ENCODE measurements at regions not wholly inside any gene's neighbourhood (a gene's known extent, or its start where the extent isn't known, plus 50 kb on each side); places are given as distances from the start of the nearest gene placed in this dataset.

DNA sequence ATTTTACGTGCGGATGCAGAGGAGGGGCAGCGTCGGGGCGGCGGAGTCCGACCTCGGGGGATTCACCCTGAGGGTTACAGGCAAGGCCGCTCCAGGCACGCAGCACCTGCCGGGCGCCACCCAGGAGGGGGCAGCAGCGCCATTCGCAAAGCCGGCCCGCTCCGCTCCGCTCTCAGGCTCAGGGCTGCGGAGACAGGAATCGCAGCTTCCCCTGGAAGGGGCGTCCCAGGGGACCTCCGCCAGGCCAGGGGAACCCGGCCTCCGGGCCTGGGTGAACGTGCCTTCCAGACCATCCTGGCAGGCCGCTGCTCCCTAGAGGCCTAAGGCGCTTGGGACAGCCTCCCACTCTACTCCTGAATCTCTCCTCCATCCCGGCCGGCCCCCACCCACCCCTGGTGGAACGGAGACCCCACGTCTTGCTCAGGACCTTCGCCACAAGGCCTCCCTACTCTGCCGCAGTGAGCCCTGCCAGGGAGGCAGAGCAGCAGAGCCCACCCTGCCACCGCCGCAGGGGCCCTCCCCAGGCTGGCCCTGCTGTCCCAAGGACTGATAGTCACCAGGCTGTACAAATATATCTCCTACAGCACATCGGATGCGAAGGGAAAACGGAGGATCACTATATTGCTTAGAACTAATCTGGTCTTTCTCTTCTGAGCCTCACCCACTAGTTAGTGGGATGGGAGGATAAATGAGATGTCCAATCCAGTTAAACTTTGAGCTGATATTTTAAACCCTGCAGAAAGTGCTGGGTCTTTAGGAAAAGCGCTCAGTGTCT is 115.0 kb downstream of the SMIM20 start:
- Histone ChIP-seq H3K9ac (ENCODE audit: low read depth, low read length) (no peak overlapping the region), H3K4me2 (ENCODE audit: insufficient read depth, low read length) (no peak overlapping the region), H3K79me2 (ENCODE audit: insufficient read depth, low read length) (no peaks in the 10 kb centered on the region), H4K20me1 (ENCODE audit: insufficient read depth, low read length) (no peaks in the 10 kb centered on the region), H3K27ac (ENCODE audit: low read length) (no peak overlapping the region), H3K27me3 (ENCODE audit: insufficient read depth, low read length, poor library complexity) (no peaks in the 10 kb centered on the region), H2AFZ (ENCODE audit: low read depth, low read length) (no peak overlapping the region), H3K9me3 (ENCODE audit: insufficient read depth, low read length, severe bottlenecking) (no peaks in the 10 kb centered on the region), H3K36me3 (ENCODE audit: insufficient read depth, low read length) (no peaks in the 10 kb centered on the region), H3K4me3 (ENCODE audit: low read depth in 1 of 2, low read length in 2 of 2) (no peak overlapping the region), H3K4me1 (ENCODE audit: insufficient read depth, low read length) (no peaks in the 10 kb centered on the region)
- ATAC-seq (ENCODE audit: insufficient read depth, low read depth) (no peak), DNase-seq (no peak)
- TF ChIP-seq CTCF (IDR thresholded peaks at IDR 0.05; ENCODE audit: borderline replicate concordance, extremely low read depth, low read length, poor library complexity, severe bottlenecking): peak; percentile 35
- TF ChIP-seq EZH2 (IDR thresholded peaks at IDR 0.05; ENCODE audit: borderline replicate concordance, low read depth, low read length, severe bottlenecking): no peak

- H3K4me3 ChIP-seq (ENCODE audit: low read depth in 1 of 2, low read length in 2 of 2): no peak overlapping the region
- no peak overlapping the region for H3K9ac ChIP-seq (ENCODE audit: low read depth, low read length)
These were observed 115.6 kb downstream of the SMIM20 start for GRCh38 chr4:26029568-26030131.

DNA sequence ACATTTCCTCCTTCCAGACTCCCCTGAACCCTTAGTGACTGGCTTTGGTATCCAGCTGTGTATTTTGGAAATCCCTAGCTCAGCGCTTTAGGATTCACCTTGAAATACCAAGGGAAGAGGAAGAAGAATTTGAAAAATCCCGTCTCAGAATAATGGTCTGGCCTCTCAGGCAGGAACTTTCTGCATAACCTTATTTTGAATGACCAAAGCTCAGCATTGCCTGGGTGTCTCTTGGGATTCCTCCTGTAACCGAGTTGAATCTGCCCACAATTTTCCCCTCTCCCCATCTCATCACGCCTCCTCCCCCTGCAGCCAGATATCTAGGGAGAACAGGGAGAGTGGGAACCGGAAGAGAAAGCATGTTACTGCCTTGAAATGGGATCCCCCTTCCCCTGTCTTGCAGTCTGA is 116.2 kb downstream of the SMIM20 start:
- H3K9ac ChIP-seq (ENCODE audit: low read depth, low read length): no peak overlapping the region

More at GRCh38 chr4:26029568-26030131, 115.6 kb downstream of the SMIM20 start:
- Histone ChIP-seq H4K20me1 (ENCODE audit: insufficient read depth, low read length) (no peaks in the 10 kb centered on the region), H3K27ac (ENCODE audit: low read length) (no peak overlapping the region), H2AFZ (ENCODE audit: low read depth, low read length) (no peak overlapping the region), H3K9me3 (ENCODE audit: insufficient read depth, low read length, severe bottlenecking) (no peaks in the 10 kb centered on the region), H3K4me1 (ENCODE audit: insufficient read depth, low read length) (no peaks in the 10 kb centered on the region), H3K36me3 (ENCODE audit: insufficient read depth, low read length) (no peaks in the 10 kb centered on the region), H3K79me2 (ENCODE audit: insufficient read depth, low read length) (no peaks in the 10 kb centered on the region), H3K27me3 (ENCODE audit: insufficient read depth, low read length, poor library complexity) (no peaks in the 10 kb centered on the region), H3K4me2 (ENCODE audit: insufficient read depth, low read length) (no peak overlapping the region)
- TF ChIP-seq EZH2 (IDR thresholded peaks at IDR 0.05; ENCODE audit: borderline replicate concordance, low read depth, low read length, severe bottlenecking) (no peak), CTCF (IDR thresholded peaks at IDR 0.05; ENCODE audit: borderline replicate concordance, extremely low read depth, low read length, poor library complexity, severe bottlenecking) (no peak)
- ATAC-seq (ENCODE audit: insufficient read depth, low read depth): no peak
- DNase-seq: no peak

More for the DNA sequence above, 116.2 kb downstream of the SMIM20 start:
- Histone ChIP-seq H3K36me3 (ENCODE audit: insufficient read depth, low read length) (no peaks in the 10 kb centered on the region), H3K4me2 (ENCODE audit: insufficient read depth, low read length) (no peak overlapping the region), H3K4me1 (ENCODE audit: insufficient read depth, low read length) (no peaks in the 10 kb centered on the region), H3K9me3 (ENCODE audit: insufficient read depth, low read length, severe bottlenecking) (no peaks in the 10 kb centered on the region), H3K79me2 (ENCODE audit: insufficient read depth, low read length) (no peaks in the 10 kb centered on the region), H3K27me3 (ENCODE audit: insufficient read depth, low read length, poor library complexity) (no peaks in the 10 kb centered on the region), H3K4me3 (ENCODE audit: low read depth in 1 of 2, low read length in 2 of 2) (no peak overlapping the region), H4K20me1 (ENCODE audit: insufficient read depth, low read length) (no peaks in the 10 kb centered on the region), H2AFZ (ENCODE audit: low read depth, low read length) (no peak overlapping the region), H3K27ac (ENCODE audit: low read length) (no peak overlapping the region)
- DNase-seq (no peak), ATAC-seq (ENCODE audit: insufficient read depth, low read depth) (no peak)
- TF ChIP-seq CTCF (IDR thresholded peaks at IDR 0.05; ENCODE audit: borderline replicate concordance, extremely low read depth, low read length, poor library complexity, severe bottlenecking) (no peak), EZH2 (IDR thresholded peaks at IDR 0.05; ENCODE audit: borderline replicate concordance, low read depth, low read length, severe bottlenecking) (no peak)
